Motor neuron (in vitro differentiated cells): ENCODE measurements at regions not wholly inside any gene's neighbourhood (a gene's known extent, or its start where the extent isn't known, plus 50 kb on each side); places are given as distances from the start of the nearest gene placed in this dataset.

ENCODE experiments used
- ATAC-seq, 8 experiments: fragments of 200-7000 bp; cut with Tn5 transposase; replicated peaks in 6 of 8; 2 replicates each; pipeline ENCODE4 v1.8.0; 2021; ENCODE audit warnings: mild to moderate bottlenecking in 8 of 8, moderate library complexity in 8 of 8
- H3K27ac ChIP-seq, 2 donors: fragments of 250-450 bp; sonication (Bioruptor Pico); 2 replicates each; pipeline ENCODE4 v1.9.0; 2021; ENCODE audit warnings: antibody characterized with exemption in 2 of 2, mild to moderate bottlenecking in 2 of 2, moderate library complexity in 1 of 2
- H3K4me1 ChIP-seq, 2 donors: fragments of 250-450 bp; sonication (Bioruptor Pico); replicated peaks in 1 of 2; 2 replicates each; pipeline ENCODE4 v1.6.1; 2021; ENCODE audit warnings: antibody characterized with exemption in 2 of 2, mild to moderate bottlenecking in 2 of 2, moderate library complexity in 1 of 2
- H3K4me3 ChIP-seq, 5 donors: fragments of 250-450 bp; sonication (Bioruptor Pico); 2 replicates each; pipeline ENCODE4 v1.9.0; 2021; ENCODE audit warnings: antibody characterized with exemption in 5 of 5, mild to moderate bottlenecking in 5 of 5, moderate library complexity in 4 of 5
- WGBS, 10 experiments: fragments of 450-650 bp; shearing (Covaris generic); methylation state at CpG; one replicate each; pipeline ENCODE4 v1.0.0; 2022; 5-methylcytosine and 5-hydroxymethylcytosine counted together
- in situ Hi-C, 9 experiments: fragments of 400-800 bp; cut with MboI; loops; one replicate each; pipeline ENCODE4 v1.15.0; 2021; ENCODE audit warnings: low sequenced_read_pairs in 9 of 9, low pct_unique_long_range_greater_than_20kb in 2 of 9; ENCODE audit not compliant: unreplicated experiment in 9 of 9

DNA sequence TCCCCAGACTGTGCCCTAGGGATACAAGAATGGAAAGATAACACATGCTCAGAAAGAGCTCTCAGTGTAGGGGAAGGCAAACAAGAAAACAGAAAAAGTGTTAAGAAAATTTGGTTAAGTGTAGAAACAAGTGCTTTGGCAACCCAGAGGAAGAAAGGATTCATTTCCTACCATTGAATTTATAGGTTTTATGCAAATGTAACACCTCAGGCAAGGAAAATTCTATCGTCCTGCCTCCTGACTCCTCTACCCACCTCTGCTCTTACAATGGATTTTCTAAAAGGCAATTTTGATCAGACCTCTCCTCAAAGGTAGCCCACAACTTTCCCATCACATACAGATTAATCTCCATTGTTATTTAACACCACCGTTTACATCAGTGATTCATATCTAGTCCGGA lies 298.7 kb downstream of the RFC3 start:
- in situ Hi-C loops: no loop called here
- ATAC-seq: peak in 1 of 8 experiments; percentile 35
- Histone ChIP-seq H3K4me3 (no peak overlapping the region), H3K27ac (no peak overlapping the region), H3K4me1 (peaks cover 0 to 5% of the 10 kb centered on the region in 2 donors)
- 38 to 92% (median 69%) methylated on average over 1 to 3 of the region's 3 CpGs; no CpG with 5 or more reads in 2 of the 10 experiments for WGBS, 10 experiments

GRCh38 chr13:34124666-34125306 lies 306.8 kb downstream of the RFC3 start:
- in situ Hi-C loops: no loop called here
- peaks cover 0 to 11% of the 10 kb centered on the region in 2 donors for H3K4me1 ChIP-seq
- H3K4me3 ChIP-seq: no peak overlapping the region
- no peak overlapping the region for H3K27ac ChIP-seq
- ATAC-seq: peak in 5 of 8 experiments; percentile 33 to 63 (median 48)
- WGBS, 10 experiments: 56 to 100% (median 68%) methylated on average over 1 to 3 of the region's 3 CpGs; no CpG with 5 or more reads in 1 of the 10 experiments

- Histone ChIP-seq H3K4me1 (peaks cover 0 to 11% of the 10 kb centered on the region in 2 donors), H3K4me3 (no peak overlapping the region), H3K27ac (no peak overlapping the region)
- in situ Hi-C loops: no loop called here
- ATAC-seq: no peak
- WGBS, 10 experiments: 32 to 100% (median 69%) methylated on average over 1 to 4 of the region's 4 CpGs; no CpG with 5 or more reads in 1 of the 10 experiments
Measured at GRCh38 chr13:34127523-34127922, 309.6 kb downstream of the RFC3 start.

- Histone ChIP-seq H3K4me1 (peaks cover 0 to 11% of the 10 kb centered on the region in 2 donors), H3K4me3 (no peak overlapping the region), H3K27ac (no peak overlapping the region)
- ATAC-seq: peak in 2 of 8 experiments; percentile 29 to 33
- in situ Hi-C loops: no loop called here
- 20 to 94% (median 74%) methylated on average over 1 to 3 of the region's 3 CpGs; no CpG with 5 or more reads in 1 of the 10 experiments for WGBS, 10 experiments
Measured at GRCh38 chr13:34128661-34129060, 310.7 kb downstream of the RFC3 start.

- H3K27ac ChIP-seq: no peak overlapping the region
- in situ Hi-C loops: no loop called here
- H3K4me1 ChIP-seq: peaks cover 0 to 8% of the 10 kb centered on the region in 2 donors
- no peak for ATAC-seq
- H3K4me3 ChIP-seq: no peak overlapping the region
Measured at GRCh38 chr13:34129436-34129835, 311.5 kb downstream of the RFC3 start.

- 0 to 92% (median 79%) methylated on average over 1 to 2 of the region's 2 CpGs; no CpG with 5 or more reads in 2 of the 10 experiments for WGBS, 10 experiments
- in situ Hi-C loops: no loop called here
- Histone ChIP-seq H3K4me1 (peaks cover 0 to 12% of the 10 kb centered on the region in 2 donors), H3K27ac (no peak overlapping the region), H3K4me3 (no peak overlapping the region)
- no peak for ATAC-seq
Measured at GRCh38 chr13:34137200-34137599, 319.3 kb downstream of the RFC3 start.

GRCh38 chr13:34139660-34140227 lies 321.8 kb downstream of the RFC3 start:
- 0 to 89% (median 42%) methylated on average over 1 to 4 of the region's 4 CpGs for WGBS, 10 experiments
- Histone ChIP-seq H3K4me3 (no peak overlapping the region), H3K27ac (no peak overlapping the region), H3K4me1 (peaks cover 0 to 20% of the 10 kb centered on the region in 2 donors)
- in situ Hi-C loops: no loop called here
- peak in 2 of 8 experiments; percentile 43 to 53 for ATAC-seq

DNA sequence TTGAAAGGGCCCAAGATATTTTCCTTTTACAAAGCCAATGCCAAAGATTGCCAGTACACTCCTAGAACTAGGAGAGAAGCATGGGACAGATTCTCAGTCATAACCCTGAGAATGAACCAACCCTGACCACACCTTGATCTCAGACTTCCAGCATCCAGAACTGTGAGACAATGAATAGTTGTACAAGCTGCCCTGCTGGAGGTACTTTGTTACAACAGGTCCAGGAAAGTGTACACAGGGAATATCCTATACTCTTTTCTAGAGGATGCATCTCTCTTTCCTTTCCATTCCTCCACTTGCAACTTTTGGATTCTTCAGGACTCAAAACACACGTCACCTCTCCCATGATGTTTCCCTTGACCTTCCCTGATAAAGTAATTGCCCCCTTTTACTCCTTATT lies 325.7 kb downstream of the RFC3 start:
- peak in 1 of 8 experiments; percentile 25 for ATAC-seq
- peaks cover 0 to 20% of the 10 kb centered on the region in 2 donors for H3K4me1 ChIP-seq
- WGBS, 10 experiments: 88 to 100% (median 100%) methylated on average over 1 of the region's 1 CpG; no CpG with 5 or more reads in 5 of the 10 experiments

DNA sequence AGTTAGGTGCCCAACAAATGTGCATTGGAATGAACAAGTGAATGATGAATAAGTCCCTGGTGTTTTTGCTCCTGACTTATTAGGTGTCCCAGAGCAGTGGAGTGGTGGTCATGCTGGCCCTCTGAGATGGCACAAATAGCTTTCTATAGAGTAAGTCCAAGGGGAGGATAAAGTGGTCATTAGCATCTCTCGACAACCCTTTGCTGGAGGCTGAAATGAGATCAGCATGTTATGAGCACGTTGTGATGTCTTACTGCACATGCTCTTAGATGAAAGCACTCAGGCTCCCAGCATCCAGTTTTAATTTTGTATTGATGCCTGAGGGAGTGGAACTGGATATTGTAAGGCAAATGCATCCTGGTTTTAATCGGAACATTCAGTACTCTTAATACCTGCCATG lies 326.2 kb downstream of the RFC3 start:
- in situ Hi-C loops: no loop called here
- peak in 4 of 8 experiments; percentile 17 to 82 (median 52) for ATAC-seq
- no peak overlapping the region for H3K27ac ChIP-seq
- H3K4me1 ChIP-seq: peaks cover 0 to 20% of the 10 kb centered on the region in 2 donors
- no peak overlapping the region for H3K4me3 ChIP-seq
- 20 to 100% (median 90%) methylated on average over 1 to 3 of the region's 3 CpGs; no CpG with 5 or more reads in 1 of the 10 experiments for WGBS, 10 experiments

More for the DNA sequence above, 325.7 kb downstream of the RFC3 start:
- Histone ChIP-seq H3K27ac (no peak overlapping the region), H3K4me3 (no peak overlapping the region)
- in situ Hi-C loops: no loop called here

DNA sequence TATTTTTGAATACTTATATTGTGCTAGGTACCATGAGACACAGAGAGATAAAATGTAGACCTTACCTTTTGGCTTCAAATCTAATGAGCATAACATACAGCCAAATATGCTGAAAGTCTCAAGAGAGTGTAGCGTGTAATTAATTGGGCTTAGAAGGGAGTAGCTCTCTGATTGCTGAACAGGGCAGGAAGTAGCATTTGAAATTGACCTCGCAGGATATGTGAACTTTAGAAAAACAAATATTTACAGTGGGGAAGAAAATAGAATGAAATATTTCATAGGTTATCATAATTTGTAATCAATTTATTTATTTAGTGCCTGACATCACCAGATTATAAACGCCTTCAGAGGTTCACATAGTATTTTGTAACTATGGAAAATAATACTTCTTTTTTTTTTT lies 327.1 kb downstream of the RFC3 start:
- Histone ChIP-seq H3K4me1 (peaks cover 0 to 19% of the 10 kb centered on the region in 2 donors), H3K4me3 (no peak overlapping the region), H3K27ac (no peak overlapping the region)
- in situ Hi-C loops: no loop called here
- WGBS, 10 experiments: 33 to 100% (median 74%) methylated on average over 2 to 3 of the region's 3 CpGs
- no peak for ATAC-seq

DNA sequence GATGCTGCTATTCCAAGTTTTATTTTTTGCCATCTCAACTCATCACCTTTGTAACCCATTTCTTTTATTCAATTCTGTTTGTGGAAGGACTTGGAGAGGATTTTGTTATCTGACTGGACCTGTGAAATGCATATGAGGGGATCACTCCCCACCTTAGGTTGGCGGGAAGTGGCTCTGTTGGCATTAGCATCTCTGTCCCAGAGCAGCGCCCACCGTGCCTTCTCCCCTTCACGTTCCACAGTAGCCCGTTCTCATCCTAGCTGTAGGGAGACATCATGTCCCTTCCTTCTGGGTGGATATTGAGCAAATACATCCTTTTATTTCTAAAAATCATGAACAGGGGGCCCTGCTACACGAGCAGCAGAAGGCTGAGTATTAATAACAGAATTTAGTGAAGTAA lies 330.4 kb downstream of the RFC3 start:
- in situ Hi-C loops: no loop called here
- Histone ChIP-seq H3K4me3 (no peak overlapping the region), H3K4me1 (no peaks in the 10 kb centered on the region), H3K27ac (no peak overlapping the region)
- no peak for ATAC-seq
- 11 to 86% (median 67%) methylated on average over 1 to 6 of the region's 6 CpGs; no CpG with 5 or more reads in 3 of the 10 experiments for WGBS, 10 experiments

DNA sequence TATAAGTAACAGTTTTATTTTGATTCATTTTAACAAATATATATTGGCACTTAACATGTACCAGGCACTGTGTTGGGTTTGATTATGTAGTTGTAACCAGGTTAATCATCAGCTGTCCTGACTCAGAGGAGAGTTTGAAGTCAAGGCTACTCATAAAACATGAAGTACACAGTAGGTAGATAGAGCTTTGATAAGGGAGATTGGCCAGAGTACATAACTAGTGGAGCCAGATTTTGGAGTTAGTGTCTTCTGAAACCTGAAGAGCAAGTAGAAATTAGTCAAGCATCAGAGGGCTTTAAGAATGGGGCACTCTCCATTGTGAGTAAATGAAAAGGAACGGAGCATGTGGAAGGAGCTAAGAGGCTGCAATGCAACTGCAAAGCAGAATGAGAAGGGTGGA lies 333.9 kb downstream of the RFC3 start:
- WGBS, 10 experiments: 80 to 100% (median 92%) methylated on average over 1 of the region's 1 CpG; no CpG with 5 or more reads in 6 of the 10 experiments
- ATAC-seq: no peak
- Histone ChIP-seq H3K4me1 (peaks cover 10 to 19% of the 10 kb centered on the region in 2 donors), H3K4me3 (no peak overlapping the region), H3K27ac (no peak overlapping the region)
- in situ Hi-C loops: no loop called here

- 50 to 100% (median 90%) methylated on average over 1 of the region's 4 CpGs; no CpG with 5 or more reads in 6 of the 10 experiments for WGBS, 10 experiments
- in situ Hi-C loops: no loop called here
- no peak overlapping the region for H3K27ac ChIP-seq
- H3K4me1 ChIP-seq: peaks cover 11 to 24% of the 10 kb centered on the region in 2 donors
- H3K4me3 ChIP-seq: no peak overlapping the region
- ATAC-seq: no peak
Measured at GRCh38 chr13:34152409-34152808, 334.5 kb downstream of the RFC3 start.

DNA sequence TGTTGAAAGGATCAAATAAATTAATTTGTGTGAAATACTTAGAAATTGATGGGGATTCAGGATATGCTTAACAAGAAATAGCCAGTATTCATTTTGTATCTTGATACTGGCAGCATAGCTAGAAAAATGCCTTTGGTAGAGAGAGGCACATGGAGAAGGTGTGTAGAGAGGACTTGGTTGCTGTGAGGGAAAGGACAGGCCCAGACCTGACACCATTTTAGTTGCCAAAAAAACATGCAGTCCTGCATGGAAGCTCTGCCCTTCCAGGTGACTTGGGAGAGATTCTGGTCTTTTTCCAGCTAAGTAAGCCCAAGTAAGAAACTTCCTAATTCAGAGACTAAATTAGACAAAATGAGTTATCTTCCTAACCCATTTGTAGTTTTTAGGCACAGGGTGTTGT lies 335.0 kb downstream of the RFC3 start:
- ATAC-seq: no peak
- in situ Hi-C loops: no loop called here
- Histone ChIP-seq H3K27ac (no peak overlapping the region), H3K4me1 (peaks cover 11 to 24% of the 10 kb centered on the region in 2 donors), H3K4me3 (no peak overlapping the region)
